Mucosa of descending colon (tissue), 3 donors: ENCODE measurements at regions not wholly inside any gene's neighbourhood (a gene's known extent, or its start where the extent isn't known, plus 50 kb on each side); places are given as distances from the start of the nearest gene placed in this dataset.

ENCODE experiments used
- ATAC-seq: fragments of 200-7000 bp; cut with Tn5 transposase; one replicate; pipeline ENCODE4 v1.9.1; 2020; ENCODE audit warnings: mild to moderate bottlenecking, moderate library complexity
- DNase-seq, 3 donors: peaks; one replicate each; pipeline ENCODE4 v3.0.0-alpha.2; 2020
- H3K36me3 ChIP-seq: fragments of 200-600 bp; one replicate; pipeline ENCODE4 v1.8.0; 2021; ENCODE audit warnings: low read depth, mild to moderate bottlenecking
- H3K4me1 ChIP-seq: fragments of 200-600 bp; one replicate; pipeline ENCODE4 v1.8.0; 2021; ENCODE audit warnings: low read depth, mild to moderate bottlenecking
- H3K4me3 ChIP-seq: fragments of 200-600 bp; one replicate; pipeline ENCODE4 v1.8.0; 2021; ENCODE audit warnings: mild to moderate bottlenecking
- H3K9me3 ChIP-seq: fragments of 200-600 bp; one replicate; pipeline ENCODE4 v1.8.0; 2021; ENCODE audit warnings: mild to moderate bottlenecking
- intact Hi-C, 2 donors: fragments of 100-400 bp; cut with DNase I in 1 of 2; cut with micrococcal nuclease in 1 of 2; formaldehyde crosslinking; loops; one replicate each; pipeline versions ENCODE4 v1.11.0 to v1.11.1; 2022; cut with DNase I, micrococcal nuclease
- TF ChIP-seq, protein P1 (sequence below): fragments of 200-600 bp; IDR thresholded peaks from one replicate; pipeline ENCODE4 v1.8.0; 2022; ENCODE audit warnings: antibody characterized with exemption, mild to moderate bottlenecking
- donor health status: DM: no; HTN: no; CAD: no; lungs with moderate emphysema.
- donor health status: DM: no; HTN: no; CAD: no.
- donor health status: DM: no; HTN: yes; CAD: no.

DNA sequence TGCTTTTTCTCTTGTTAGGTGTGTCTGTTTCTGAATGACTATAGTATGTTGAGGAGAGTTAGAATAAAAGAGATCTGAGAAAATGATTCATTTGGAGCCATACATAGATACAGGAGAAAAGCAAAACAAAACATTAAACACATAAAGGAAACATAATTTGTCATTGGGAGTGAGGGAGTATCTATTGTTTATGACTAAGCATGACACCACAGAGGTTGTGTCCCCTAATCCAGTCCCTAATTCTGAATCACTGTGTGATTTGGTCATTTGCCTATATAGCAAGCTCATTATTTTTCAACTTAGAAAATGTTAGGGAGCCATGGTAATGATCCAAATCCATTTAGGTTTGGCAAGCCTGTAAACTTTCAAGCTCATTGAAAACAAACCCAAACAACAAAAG lies 132.3 kb upstream of the BMPER start:
- ATAC-seq (no peak), DNase-seq (no peak)
- H3K9me3 ChIP-seq: no peaks in the 10 kb centered on the region
- no peaks in the 10 kb centered on the region for H3K36me3 ChIP-seq
- H3K4me3 ChIP-seq: no peak overlapping the region
- TF ChIP-seq, protein P1, sequence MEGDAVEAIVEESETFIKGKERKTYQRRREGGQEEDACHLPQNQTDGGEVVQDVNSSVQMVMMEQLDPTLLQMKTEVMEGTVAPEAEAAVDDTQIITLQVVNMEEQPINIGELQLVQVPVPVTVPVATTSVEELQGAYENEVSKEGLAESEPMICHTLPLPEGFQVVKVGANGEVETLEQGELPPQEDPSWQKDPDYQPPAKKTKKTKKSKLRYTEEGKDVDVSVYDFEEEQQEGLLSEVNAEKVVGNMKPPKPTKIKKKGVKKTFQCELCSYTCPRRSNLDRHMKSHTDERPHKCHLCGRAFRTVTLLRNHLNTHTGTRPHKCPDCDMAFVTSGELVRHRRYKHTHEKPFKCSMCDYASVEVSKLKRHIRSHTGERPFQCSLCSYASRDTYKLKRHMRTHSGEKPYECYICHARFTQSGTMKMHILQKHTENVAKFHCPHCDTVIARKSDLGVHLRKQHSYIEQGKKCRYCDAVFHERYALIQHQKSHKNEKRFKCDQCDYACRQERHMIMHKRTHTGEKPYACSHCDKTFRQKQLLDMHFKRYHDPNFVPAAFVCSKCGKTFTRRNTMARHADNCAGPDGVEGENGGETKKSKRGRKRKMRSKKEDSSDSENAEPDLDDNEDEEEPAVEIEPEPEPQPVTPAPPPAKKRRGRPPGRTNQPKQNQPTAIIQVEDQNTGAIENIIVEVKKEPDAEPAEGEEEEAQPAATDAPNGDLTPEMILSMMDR: no peak
- peaks cover 6% of the 10 kb centered on the region for H3K4me1 ChIP-seq
- intact Hi-C loops: no loop called here

DNA sequence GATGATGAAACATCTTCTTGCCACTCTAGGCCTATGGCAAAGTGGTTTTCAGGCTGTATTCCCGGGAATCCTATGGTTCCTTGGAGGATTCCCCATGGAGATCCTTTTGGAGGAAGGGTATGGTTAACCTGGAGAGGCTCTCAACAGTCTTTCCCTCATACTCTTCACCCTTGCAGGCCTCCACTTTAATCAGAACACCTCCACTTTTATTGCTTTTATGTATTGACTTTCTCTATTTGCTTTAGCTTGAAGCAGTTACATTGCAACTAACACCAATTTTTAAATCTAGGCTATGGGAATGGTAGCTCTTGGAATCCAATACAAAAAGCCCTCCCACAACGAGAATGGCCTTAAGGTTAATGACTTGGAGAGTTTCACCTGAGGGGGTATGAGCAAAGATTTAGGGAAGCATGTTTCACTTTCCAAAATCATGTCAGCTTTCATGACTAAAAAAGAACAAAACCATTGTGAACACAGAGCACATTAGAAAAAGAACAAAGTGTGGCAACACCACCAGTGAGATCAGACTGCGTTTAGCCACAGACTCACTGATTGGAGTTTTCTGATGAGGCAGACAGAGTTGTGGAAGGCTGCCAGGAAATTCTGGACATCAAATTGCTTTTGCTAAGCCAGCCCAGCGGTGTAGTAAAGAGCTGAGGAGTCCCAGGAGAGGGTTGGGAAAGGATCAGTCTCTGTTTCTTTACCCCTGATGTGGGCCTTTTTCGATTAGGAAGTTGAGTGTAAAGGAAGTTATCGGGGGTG lies 130.4 kb upstream of the BMPER start:
- ATAC-seq: peak; percentile 71

GRCh38 chr7:33775790-33776189 lies 129.5 kb upstream of the BMPER start:
- DNase-seq: no peak
- no peak for ATAC-seq
- no peaks in the 10 kb centered on the region for H3K9me3 ChIP-seq
- intact Hi-C loops: no loop called here
- TF ChIP-seq, protein P1: no peak
- no peaks in the 10 kb centered on the region for H3K36me3 ChIP-seq
- peaks cover 6% of the 10 kb centered on the region for H3K4me1 ChIP-seq
- no peak overlapping the region for H3K4me3 ChIP-seq

More for the DNA sequence above, 130.4 kb upstream of the BMPER start:
- TF ChIP-seq, protein P1: no peak
- DNase-seq: peak in 1 of 3 donors; percentile 37
- intact Hi-C loops: no loop called here
- Histone ChIP-seq H3K4me3 (no peak overlapping the region), H3K36me3 (no peaks in the 10 kb centered on the region), H3K9me3 (no peaks in the 10 kb centered on the region), H3K4me1 (peaks cover 6% of the 10 kb centered on the region)

GRCh38 chr7:33776788-33777187 lies 128.6 kb upstream of the BMPER start:
- H3K4me3 ChIP-seq: no peak overlapping the region
- H3K36me3 ChIP-seq: no peaks in the 10 kb centered on the region
- intact Hi-C loops: no loop called here
- TF ChIP-seq, protein P1: no peak
- ATAC-seq: peak; percentile 24
- DNase-seq: no peak
- H3K4me1 ChIP-seq: peaks cover 6% of the 10 kb centered on the region
- H3K9me3 ChIP-seq: no peaks in the 10 kb centered on the region

DNA sequence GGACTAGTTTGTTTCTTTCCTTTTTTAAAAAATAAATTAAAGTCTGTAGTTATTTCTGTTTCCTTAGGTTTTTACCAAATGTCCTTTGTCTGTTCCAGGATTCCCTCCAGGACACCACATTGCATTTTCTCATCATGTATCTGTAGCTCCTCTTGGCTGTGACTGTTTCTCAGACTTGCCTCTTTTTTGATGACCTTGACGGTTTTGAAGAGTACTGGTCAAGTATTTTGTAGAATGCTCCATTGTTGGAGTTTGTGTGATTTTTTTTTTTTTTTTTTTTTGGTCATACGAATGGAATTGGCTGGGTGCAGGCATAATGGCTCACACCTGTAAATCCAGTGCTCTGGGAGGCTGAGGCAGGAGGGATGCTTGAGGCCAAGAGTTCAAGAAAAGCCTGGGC lies 127.1 kb upstream of the BMPER start:
- H3K4me1 ChIP-seq: peaks cover 6% of the 10 kb centered on the region
- ATAC-seq (no peak), DNase-seq (no peak)
- no peak overlapping the region for H3K4me3 ChIP-seq
- no peaks in the 10 kb centered on the region for H3K36me3 ChIP-seq
- H3K9me3 ChIP-seq: no peaks in the 10 kb centered on the region
- TF ChIP-seq, protein P1: no peak
- intact Hi-C loops: no loop called here

DNA sequence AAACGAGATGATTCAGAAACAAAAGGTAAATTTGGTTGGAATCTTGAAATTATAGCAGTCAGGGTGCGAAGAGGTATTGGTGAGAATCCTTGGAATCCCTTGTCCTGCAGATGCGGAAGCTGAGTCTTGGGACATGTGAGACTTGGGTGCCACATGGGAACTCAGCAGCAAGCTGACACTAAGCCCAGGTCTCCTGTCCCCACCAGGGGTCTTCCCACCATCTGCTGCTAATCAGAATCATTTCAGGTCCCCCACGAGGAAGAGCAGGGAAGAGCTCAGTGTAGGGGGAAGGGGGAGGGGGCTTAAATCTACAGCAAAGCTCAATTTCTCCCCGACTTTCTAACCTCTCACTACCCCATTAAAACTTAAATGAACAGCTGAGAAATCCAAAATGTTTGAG lies 126.1 kb upstream of the BMPER start:
- DNase-seq (no peak), ATAC-seq (no peak)
- Histone ChIP-seq H3K36me3 (no peaks in the 10 kb centered on the region), H3K4me3 (no peak overlapping the region), H3K4me1 (peaks cover 6% of the 10 kb centered on the region), H3K9me3 (no peaks in the 10 kb centered on the region)
- intact Hi-C loops: no loop called here
- TF ChIP-seq, protein P1: no peak
